GM12864 (cell line): ENCODE measurements at regions not wholly inside any gene's neighbourhood (a gene's known extent, or its start where the extent isn't known, plus 50 kb on each side); places are given as distances from the start of the nearest gene placed in this dataset.

Experiments used
- DNase-seq: peaks from one replicate; pipeline ENCODE4 v3.0.0-alpha.2; 2011; ENCODE audit warnings: low read depth
- H3K4me3 ChIP-seq: 2 replicates; pipeline ENCODE4 v1.5.1; 2011; ENCODE audit warnings: mild to moderate bottlenecking, low read depth, low read length, control low read depth
- TF ChIP-seq, protein P1 (sequence below): IDR thresholded peaks from 2 replicates; pipeline ENCODE4 v1.5.1; 2011; ENCODE audit warnings: low read depth, mild to moderate bottlenecking, moderate library complexity, low read length, control low read depth, inconsistent platforms; ENCODE audit errors: missing control alignments

- H3K4me3 ChIP-seq = no peak overlapping the region
- no peak for DNase-seq
Observed at GRCh38 chr2:150110548-150110947, 376.9 kb downstream of the RND3 start.

DNA sequence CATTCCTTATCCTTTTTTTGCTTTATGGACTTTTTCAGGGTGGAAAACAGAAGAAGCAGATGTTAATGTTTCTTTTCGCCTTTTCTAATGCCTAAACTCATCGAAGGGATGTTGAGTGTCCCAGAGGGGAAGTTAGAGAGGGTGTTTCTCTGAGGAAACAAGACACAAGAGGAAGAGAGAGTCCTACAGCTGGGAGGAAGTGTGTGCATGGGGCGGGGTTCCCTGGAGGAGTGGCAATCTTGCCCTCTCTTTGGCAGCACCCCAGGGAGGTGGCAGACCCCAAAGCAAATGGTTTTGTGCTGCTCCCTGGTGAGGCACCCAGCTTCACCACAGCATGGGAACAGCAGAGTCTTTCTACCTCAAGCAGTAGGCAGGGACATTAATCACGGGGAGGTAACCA lies 377.6 kb downstream of the RND3 start:
- TF ChIP-seq, protein P1, sequence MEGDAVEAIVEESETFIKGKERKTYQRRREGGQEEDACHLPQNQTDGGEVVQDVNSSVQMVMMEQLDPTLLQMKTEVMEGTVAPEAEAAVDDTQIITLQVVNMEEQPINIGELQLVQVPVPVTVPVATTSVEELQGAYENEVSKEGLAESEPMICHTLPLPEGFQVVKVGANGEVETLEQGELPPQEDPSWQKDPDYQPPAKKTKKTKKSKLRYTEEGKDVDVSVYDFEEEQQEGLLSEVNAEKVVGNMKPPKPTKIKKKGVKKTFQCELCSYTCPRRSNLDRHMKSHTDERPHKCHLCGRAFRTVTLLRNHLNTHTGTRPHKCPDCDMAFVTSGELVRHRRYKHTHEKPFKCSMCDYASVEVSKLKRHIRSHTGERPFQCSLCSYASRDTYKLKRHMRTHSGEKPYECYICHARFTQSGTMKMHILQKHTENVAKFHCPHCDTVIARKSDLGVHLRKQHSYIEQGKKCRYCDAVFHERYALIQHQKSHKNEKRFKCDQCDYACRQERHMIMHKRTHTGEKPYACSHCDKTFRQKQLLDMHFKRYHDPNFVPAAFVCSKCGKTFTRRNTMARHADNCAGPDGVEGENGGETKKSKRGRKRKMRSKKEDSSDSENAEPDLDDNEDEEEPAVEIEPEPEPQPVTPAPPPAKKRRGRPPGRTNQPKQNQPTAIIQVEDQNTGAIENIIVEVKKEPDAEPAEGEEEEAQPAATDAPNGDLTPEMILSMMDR = no peak

More at GRCh38 chr2:150110548-150110947, 376.9 kb downstream of the RND3 start:
- TF ChIP-seq, protein P1 = no peak

DNA sequence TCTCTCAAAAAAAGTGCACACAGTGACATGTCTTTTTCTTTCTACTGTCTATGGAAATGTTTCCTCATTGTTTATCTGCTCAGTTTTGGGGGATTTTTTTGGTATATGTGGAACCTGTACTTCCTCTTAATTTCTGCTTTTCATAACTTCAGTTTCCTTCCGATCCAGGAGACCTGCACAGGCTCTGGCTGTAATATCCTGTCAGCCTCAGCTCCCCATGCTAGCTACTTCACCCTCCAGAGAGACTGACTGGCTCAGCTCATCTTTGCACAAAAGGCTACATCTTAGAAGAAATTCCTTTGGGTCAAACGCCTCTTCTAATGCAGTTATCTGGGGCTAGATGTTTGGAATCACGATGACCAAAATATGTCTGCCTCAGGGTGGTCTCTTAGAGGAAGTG lies 378.4 kb downstream of the RND3 start:
- TF ChIP-seq, protein P1 = no peak
- no peak overlapping the region for H3K4me3 ChIP-seq
- no peak for DNase-seq

More for the DNA sequence above, 377.6 kb downstream of the RND3 start:
- no peak overlapping the region for H3K4me3 ChIP-seq
- DNase-seq = no peak

GRCh38 chr2:150107816-150108215 lies 379.7 kb downstream of the RND3 start:
- TF ChIP-seq, protein P1 = no peak

DNA sequence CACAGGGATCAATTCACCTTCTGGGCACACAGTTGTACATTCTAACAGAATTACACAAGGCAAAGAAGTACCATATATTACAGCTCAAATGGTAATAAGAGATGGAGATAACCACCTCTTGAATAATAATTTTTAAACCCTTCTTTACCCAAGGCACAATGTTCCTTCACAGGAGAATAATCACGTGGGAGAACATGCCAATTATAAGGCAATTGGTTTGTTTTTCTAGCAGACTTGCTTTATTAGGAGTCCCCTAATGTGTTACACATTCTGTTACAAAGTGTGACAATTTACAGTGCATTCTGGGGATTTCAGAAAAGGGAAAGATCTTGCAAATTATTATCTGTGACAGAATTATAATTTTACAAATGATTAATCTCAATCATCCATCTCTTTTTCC lies 380.3 kb downstream of the RND3 start:
- no peak for DNase-seq
- TF ChIP-seq, protein P1 = no peak
- H3K4me3 ChIP-seq = no peak overlapping the region

More at GRCh38 chr2:150107816-150108215, 379.7 kb downstream of the RND3 start:
- DNase-seq = no peak
- no peak overlapping the region for H3K4me3 ChIP-seq

- DNase-seq = no peak
- H3K4me3 ChIP-seq = no peak overlapping the region
- TF ChIP-seq, protein P1 = no peak
Observed at GRCh38 chr2:150101947-150102346, 385.5 kb downstream of the RND3 start.

DNA sequence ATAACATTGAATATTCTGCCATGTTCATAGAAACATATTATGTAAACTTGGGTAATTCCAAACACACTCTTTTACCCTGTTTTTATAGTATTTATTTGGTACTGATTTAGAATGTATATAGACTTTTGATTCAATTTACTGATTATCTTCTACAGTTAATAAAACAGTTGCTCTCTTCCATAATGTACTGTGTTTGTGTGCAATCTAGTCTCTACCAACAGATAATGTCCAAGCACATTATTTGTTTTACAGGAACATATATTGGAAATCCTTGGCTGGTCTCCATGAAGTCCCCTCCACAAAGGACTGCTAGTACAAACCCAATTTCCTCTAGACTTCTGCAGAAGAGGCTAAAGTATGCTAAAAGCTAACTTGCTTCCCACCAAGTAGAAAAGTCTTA lies 386.6 kb downstream of the RND3 start:
- no peak for DNase-seq
- TF ChIP-seq, protein P1 = no peak
- no peak overlapping the region for H3K4me3 ChIP-seq
